ENCODE measurements at regions not wholly inside any gene's neighbourhood (a gene's known extent, or its start where the extent isn't known, plus 50 kb on each side); places are given as distances from the start of the nearest gene placed in this dataset.

DNA sequence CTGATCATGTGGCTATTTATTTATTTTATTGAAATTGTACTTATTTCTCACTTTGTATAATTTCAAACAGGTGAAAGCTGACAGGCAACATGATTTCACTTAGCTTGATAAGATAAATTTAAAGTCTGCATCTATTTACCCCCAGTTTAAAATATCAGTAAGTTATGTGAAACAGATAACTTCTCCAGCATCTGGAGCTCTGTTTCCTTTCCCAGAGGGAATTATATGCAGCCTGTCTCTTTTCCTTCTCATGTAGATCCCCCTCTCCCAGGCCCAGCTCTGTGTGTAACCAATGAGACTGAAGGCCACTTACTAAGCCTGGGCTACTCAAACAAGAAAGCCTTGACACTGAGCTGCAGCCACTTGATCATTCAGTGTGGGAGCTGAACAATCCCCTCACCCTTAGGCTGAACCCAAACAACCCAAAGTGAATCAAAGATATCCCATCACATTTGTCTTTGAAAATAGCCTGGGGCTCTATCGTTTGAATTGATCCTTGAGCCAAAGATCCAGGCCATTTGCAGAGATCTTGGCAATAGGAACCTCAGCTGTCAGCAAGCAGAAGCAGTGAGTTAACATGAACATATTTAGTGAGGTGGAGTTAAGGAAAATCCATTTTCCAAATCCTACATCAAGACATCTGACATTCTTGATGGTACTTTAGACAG, 383.9 kb downstream of the TGFB2 start:
- FAIRE-seq: no peak

DNA sequence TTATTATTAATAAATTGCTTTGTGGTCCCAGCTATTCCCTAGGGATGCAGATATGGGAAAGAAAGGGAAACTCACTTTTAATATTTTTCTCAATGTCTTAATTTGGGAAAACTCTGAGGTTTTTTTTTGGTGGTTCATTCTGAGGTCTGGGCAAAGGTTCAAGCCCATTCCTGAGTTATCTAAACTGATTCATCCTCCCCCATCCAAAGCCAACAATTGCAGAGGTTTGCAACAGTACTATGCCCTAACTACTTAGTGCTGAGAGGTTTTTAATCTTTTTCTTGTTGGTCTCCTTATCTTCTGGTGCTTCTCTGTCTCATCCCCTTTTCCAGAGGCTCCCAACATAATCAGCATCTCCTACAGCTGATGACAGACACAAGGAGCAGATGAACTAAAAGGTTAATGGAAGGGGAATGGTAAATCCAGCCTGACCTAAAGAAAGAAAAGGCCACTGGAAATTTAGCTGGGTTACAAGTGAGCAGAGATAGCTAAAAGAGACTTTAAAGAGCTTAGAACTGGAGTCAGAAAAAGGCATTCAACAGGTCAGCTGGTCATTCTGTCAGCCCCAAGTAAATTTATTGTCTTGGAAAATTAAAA, 390.4 kb downstream of the TGFB2 start:
- FAIRE-seq: no peak

DNA sequence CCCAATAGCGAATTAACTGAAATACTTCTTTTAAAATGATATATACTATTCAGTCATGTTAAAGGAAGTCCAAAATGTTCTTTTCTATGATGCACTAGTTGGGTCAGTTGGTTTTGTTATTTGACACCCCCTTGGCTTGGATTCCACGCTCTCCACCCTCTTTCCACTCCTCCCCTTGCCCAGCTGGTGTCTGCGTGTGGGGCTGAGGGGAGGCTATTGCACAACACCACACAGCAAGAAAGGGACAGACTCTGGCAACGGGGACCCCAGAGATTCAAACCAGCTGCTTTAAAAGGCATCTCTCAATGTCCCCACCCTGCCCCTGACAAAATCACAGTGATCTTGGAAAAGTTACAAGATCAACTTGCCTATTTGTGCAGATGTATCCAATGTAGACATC, 394.3 kb downstream of the TGFB2 start:
- no peak for FAIRE-seq

DNA sequence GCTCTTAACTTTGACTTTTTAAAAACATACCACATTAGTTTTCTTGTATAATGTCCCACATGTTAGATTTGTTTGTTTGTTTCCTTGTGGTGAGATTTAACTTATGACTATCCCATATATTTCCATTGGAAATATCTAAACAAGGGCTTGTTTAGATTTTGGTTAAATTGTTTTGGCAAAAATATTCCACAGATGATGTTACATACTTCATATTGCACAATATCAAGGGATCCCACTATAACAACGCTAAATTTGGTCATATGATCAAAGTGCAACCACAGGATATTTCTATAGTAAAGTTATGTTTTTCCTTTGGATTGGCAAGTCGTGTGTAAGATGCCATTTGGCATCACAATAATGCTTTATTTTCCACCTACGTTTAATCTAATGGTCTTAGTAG, 396.7 kb downstream of the TGFB2 start:
- no peak for FAIRE-seq

DNA sequence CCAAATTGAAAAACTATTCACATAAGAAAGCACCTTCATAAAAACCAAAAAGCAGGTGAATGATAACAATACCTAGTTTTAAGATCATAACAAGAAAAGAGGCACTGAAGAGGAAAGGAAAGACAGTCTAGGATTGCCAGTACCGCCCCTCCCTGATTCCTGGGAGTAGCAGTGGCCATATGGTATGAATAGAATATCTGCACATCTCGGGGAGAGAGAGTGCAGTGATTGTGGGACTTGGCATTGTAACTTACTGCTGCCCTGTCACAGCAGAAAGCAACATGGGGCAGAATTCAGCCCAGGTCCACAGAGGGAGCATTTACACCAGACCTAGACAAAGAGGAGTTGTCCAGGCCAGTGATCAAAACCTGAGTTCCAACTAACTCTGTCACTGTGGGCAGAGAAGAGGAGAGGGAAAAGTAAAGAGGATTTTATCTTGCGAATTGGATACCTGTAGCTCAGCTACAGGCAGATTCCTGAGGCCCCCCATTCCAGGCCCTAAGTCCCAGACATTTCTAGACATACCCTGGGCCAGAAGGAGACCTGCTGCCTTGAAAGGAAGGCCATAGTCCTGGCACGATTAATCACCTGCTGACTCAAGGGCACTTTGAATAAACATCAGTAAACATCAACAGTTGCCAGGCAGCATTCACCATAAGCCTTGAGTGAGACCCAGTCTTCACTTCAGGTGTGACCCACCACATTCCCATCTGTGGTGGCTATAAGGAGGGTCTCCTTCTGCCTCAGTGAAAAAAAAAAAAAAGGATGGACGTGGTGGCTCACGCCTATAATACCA, 397.5 kb downstream of the TGFB2 start:
- FAIRE-seq: no peak

DNA sequence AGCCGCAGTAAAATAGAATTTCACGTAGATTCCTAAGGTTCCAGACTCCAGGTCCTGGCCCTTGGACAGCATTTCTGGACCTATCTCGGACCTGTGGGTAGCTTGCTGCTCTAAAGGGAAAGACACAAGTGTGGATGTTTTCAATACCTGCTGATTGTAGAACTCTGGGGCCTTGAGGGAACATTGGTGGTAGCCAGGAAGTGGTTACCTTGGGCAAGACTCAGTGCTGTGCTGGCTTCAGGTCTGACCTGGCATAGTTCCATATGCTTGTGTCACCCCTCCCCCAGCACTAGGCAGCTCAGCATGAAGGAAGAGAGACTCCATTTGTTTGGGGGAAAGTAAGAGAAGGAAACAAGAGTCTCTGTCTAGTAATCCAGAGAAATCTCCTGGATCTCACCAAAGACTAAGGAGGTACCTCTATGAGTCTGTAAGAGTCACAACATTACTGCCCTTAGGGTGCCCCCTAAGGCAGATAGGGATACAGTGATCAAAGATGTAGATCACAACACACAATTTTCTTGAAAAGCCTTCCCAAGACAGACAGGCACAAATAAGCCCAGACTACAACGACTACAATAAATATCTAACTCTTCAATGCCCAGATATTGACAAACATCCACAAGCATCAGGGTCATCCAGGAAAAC, 398.8 kb downstream of the TGFB2 start:
- FAIRE-seq: no peak

DNA sequence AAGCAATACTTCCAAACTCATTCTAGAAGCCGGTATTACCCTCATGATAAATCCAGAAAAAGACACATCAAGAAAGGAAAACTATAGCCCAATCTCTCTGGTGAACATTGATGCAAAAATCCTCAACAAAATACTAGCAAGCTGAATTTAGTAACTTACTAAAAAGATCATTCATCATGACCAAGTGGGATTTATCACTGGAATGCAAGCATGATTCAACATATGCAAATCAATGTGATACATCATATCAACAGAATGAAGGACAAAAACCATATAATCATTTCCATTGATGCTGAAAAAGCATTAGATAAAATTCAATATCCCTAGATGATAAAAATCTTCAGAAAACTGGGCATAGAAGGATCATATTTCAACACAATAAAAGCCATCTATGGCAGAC, 402.9 kb downstream of the TGFB2 start:
- FAIRE-seq: no peak

DNA sequence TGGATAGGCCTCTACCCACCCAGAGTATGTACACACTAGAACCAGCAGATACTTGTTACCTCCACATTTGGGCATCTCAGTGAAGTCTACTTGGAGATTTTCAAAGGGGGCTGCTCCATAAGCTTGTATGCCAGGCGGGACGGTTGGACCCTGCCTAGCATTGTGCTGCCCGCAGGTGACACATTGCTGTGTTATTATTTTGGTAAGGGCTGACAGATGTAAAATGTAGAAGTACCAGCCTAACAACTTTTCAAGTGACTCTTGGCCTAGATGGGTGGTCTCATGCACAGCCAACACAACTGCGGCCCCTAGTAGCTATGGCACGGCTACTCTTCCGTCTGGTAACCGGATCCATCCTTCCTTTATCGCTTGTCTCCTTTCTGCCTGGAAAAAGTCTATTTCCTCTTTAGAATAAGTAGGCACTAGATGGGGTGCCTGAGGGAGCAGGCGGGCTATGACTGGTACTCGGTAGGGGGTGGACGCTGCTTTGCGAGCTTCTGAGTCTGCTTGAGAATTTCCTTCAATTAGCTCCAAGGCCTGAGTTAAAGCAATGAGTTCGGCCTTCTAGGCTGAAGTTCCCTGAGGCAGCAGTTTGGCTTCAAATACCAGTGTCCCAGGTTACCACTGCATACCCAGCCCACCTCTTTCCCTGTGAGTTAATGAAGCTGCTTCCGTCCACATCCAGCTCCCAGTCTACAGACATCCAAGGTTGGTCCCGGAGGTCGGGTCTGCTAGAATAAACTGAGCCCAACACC, 405.3 kb downstream of the TGFB2 start:
- no peak for FAIRE-seq

DNA sequence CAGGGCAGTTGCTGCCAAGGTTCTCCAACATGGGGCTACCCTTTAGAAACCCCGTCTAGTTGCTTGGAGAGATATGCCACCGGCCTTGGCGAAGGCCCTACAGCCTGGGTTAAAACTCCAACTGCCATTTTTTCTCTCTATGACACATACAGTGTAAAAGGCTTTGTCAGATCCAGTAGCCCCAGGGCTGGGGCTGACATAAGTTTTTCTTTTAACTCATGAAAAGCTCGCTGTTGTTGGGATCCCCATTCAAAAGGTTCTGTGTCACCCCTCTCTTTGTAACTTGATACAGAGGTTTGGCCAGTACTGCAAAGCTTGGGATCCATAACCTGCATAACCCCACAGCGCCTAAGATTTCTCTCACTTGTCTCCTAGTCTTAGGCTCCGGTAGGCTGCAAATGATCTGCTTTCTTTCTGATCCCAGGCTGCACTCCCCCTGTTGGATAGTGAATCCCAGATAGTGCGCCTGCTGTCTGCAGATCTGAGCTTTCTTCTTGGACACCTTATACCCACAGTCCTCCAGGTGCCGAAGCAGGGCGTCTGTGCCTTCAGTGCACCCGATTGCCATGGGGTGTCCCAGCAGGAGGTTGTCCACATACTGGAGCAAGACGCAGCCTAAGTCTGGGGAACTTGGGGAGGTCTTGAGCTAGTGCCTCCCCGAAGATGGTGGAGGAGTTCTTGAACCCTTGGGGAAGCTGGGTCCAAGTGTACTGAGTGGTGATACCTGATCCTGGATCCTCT, 406.2 kb downstream of the TGFB2 start:
- FAIRE-seq: no peak

DNA sequence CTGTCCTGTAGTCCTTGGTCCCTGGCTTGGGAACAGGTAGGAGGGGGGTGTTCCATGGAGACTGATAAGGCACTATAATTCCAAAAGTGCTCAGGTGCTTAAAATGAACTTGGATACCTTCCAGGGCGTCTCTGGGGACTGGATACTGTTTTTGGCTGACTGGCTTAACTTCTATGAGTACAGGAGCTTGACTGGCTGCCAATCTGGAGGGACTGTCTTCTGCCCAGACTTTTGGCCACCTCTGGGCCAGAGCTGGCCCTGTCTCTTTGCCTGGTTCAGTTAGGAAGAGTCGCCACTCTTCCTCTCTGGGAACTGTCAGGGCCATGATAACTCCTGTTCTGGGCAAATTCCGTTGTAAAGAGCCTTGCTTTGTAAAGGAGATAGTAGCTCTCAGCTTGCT, 407.0 kb downstream of the TGFB2 start:
- FAIRE-seq: no peak

DNA sequence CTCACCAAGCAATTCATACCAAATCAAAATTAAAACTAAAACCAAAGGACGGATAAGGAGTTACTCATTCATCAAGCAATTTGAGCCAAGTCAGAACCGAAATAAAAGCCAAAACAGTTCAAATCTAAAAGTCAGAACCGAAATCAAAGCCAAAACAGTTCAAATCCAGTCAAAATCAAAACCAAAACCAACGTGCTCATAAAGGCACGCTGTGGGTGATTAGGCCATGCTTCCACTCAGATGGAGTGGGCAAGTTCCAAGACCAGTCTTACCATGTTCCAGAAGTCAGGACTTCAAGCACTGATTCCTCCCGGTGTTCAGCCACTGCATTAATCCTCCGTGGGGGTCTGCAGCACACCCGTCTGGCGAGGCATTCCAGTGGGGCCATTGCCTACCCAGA, 409.3 kb downstream of the TGFB2 start:
- FAIRE-seq: no peak

DNA sequence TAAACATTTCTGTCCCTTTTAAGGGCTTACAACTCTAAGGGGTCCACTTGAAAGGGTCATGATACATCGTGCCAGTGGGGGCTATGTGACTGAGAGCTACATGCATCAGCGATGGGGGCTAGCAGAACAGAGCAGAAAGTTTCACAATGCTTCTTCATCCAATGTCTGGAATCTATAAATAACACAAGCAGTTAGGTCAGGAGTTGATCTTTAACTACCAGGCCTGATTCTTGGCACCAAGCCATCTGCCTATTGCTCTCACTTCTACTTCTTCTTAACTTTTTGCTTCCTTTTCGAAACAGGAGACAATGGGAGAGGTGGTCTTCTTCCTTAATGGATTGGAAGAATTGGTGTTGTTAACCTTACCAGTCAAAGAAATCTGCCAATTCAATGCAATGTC, 410.0 kb downstream of the TGFB2 start:
- FAIRE-seq: no peak

DNA sequence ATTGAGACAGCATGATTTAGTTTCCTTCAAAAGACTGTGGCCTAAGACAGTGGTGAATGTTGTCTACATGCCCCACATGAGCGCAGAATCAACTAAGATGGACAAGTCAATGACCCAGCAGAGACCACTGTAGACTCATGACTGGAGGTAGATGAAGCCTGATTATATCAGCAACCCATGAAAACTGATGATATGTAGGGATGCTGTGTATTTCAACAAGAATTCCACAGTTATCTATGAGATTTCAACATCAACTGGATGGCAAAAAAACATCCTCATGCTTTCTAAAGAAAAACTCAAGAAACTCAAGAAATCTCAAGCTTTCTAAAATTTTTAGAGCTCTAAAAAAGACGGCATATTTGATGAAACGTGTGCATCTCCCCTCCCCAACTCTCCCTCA, 413.9 kb upstream of the LYPLAL1 start:
- no peak for FAIRE-seq

DNA sequence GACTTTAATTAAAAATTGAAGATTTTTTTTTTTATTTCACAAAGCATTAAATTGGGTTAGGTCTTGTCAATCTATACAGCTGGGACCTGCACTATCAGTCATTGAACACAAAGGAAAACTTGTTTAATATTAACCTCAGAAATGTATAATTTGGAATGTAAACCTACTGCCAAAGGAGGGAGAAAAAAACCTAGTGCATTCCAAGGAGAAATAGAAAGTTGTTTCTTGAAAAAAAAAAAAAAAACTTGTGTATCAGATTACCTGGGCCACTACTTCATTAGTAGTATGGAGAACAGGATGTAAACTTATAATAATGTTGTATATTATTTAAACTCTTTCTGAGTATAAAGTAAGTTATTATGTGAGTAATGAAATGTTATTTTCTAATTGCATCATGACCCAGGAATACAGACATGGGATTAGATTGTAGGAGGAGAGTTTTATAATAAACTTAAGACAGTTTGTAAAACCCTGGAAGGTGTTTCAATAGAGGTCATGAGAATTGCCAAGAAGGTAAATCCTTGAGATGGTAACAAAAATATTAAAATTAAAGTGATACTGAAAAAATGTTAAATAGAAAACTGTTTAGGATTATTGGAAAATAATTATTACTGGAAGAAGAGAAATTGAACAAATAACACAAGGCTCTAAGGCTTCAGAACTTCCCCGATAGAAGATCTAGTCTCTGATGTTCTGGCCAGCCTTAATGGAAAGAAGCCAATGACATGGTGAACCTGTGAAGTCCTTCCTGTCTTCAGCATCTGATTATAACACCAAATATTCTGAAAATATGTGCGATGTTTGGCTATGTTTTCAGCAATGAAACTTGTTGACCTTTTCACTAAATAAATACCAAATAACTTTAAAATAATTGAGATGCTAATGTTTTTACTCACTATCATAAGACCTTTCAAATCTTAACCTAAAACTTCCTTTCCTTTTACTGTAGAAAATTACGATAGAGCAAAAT, 412.8 kb upstream of the LYPLAL1 start:
- FAIRE-seq: peak; percentile 46

DNA sequence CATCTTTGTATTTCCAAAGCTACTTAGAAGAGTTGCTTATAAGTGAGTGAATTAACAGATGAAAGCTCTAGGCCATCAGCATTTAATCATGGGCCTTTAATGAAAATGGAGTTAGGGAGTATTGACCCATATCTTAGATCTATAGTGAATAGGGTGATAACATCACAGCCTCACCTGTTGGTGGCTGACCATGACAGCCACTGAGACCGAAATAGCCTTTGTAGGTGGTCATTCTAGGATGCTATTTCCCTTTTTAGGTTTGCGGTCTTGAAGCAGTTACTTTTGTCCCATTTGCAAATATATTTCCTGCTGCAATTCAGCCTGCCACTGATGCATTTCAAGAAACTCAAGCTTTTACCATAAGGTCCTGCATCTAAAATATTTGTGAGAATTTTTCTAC, 410.1 kb upstream of the LYPLAL1 start:
- FAIRE-seq: no peak

DNA sequence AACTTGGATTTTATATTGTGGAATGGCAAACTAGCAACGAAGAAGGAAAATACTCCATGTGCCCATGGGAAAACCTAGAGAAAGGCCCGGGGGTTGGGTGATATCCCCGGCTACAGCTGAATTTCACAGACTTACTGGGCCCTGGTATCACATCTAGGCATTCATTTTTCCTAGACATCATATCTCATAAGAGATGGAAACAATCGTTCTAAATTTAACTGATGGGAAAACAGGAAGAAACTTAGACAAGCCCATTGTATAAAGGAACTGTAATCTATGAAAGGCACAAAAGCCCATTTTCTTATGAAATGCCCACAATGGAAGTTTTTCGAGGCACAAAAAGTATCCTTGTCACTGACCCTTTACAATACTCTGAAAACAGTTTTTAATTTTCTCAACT, 407.9 kb upstream of the LYPLAL1 start:
- FAIRE-seq: no peak

DNA sequence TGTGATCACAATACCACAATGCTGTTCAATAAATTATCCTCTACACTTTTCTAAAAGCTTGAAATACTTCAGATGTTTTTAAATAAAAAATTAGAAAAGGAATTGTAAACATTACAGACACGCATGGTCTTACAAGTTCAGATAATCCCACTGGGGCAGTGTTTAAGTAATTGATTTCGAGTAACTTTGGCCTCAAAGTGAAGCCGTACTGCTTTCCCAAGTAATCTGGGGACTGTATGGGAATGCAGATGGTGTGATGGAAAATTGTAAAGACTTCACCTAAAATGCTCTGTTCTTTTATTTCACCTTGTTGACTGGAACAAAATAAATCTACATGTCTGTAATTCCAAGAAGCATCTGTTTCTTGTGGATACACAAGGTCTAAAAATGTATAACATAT, 401.7 kb upstream of the LYPLAL1 start:
- no peak for FAIRE-seq

DNA sequence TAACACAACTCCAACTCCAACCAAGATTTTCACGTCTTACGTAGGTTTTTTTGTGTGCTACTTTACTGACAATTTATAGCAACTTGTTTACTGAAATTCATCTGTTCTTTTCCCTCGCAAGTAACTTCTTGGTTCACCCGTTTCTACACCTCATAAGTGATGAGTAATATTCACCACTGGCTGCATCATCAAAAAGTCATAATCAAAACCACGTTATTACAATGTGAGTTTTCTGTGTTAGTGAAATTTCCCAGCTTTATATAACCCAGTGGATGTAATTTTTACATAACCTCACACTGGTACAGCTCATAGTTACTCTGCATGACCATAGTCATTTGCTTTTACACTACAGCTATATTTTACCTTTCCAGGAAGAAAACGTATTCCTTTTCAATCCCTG, 401.1 kb upstream of the LYPLAL1 start:
- FAIRE-seq: no peak

DNA sequence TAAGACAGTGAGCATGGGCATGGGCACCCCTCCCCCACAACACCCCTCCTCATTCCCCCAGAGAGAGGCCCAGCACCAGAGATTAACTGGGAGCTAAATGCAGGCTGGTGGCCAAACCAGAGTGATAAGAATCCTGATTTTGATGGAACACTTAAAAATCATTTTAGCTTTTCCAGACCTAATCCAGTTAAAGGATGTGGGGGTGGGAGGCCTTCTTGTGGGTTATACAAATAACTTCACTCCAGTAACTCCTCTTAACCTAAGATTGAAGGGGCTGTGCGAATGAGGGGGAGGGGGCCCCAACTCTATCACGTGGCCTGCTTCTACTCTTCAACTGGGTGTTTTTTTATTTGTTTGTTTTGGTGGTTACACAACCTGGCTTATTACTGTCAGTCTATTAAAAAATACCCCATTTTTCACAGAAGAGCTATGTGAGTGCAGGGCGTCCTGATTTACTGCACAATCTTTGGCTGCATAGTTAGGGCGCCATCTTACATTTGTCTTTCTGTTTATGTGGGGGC, 398.1 kb upstream of the LYPLAL1 start:
- no peak for FAIRE-seq

DNA sequence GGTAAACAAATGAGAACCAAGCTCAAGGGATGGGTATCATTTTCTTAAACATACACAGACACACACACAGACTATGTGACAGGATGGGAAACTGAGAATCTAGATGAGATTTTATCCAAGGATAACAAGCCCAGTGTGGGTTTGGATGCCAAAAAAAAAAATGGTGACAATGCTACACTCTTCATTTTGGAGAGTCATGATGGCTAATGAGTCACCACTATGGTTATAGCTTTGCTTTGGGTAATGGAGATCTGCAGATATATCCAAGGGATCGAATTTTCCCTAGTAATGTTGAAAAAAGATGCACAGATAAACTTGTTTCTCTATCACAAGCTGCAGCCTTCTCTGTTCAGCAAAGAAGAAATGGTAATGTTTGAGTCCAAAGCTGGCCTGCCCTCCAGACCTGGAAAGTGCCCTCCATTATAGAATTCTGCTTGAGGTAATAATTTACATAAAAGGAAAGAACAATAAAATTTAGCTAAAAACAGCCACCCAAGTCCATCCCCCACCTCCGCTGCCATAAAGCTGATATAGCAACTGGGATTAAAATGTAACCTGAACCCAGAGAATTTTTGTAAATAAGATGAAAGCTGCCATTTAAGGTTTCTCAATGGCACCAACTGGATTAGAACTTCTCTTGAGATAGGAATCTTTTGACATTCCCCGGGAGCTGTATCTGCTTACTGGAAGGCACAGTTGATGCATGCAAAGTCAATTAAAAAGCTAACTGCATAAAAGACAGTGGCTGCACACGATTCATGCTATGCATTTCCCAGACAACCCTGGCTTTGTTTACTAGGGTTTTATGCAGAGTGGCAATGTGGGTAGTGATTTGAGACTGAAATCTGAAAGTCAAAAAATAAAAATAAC, 395.2 kb upstream of the LYPLAL1 start:
- FAIRE-seq: no peak

Measured in endometrium (tissue), 2 donors.